OCI-LY3 (cell line): ENCODE measurements at regions not wholly inside any gene's neighbourhood (a gene's known extent, or its start where the extent isn't known, plus 50 kb on each side); places are given as distances from the start of the nearest gene placed in this dataset.

Source experiments
- EZH2phosphoT487 ChIP-seq: fragments of 200-600 bp; shearing (Covaris generic); IDR thresholded peaks from 2 replicates; pipeline ENCODE4 v1.6.1; 2018; ENCODE audit warnings: antibody characterized with exemption, mixed run types, low read depth
- TF ChIP-seq, protein P1 (sequence below): fragments of 200-600, 300-600 bp; sonication (generic); IDR thresholded peaks from 2 replicates; pipeline ENCODE4 v1.5.1; 2014; ENCODE audit warnings: antibody characterized with exemption, low read length, low read depth

- TF ChIP-seq, protein P1, sequence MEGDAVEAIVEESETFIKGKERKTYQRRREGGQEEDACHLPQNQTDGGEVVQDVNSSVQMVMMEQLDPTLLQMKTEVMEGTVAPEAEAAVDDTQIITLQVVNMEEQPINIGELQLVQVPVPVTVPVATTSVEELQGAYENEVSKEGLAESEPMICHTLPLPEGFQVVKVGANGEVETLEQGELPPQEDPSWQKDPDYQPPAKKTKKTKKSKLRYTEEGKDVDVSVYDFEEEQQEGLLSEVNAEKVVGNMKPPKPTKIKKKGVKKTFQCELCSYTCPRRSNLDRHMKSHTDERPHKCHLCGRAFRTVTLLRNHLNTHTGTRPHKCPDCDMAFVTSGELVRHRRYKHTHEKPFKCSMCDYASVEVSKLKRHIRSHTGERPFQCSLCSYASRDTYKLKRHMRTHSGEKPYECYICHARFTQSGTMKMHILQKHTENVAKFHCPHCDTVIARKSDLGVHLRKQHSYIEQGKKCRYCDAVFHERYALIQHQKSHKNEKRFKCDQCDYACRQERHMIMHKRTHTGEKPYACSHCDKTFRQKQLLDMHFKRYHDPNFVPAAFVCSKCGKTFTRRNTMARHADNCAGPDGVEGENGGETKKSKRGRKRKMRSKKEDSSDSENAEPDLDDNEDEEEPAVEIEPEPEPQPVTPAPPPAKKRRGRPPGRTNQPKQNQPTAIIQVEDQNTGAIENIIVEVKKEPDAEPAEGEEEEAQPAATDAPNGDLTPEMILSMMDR, result no peak
- no peak for TF ChIP-seq EZH2phosphoT487
Observed at GRCh38 chr5:10059980-10060379, 189.7 kb downstream of the ATPSCKMT start.
